ENCODE measurements at regions not wholly inside any gene's neighbourhood (a gene's known extent, or its start where the extent isn't known, plus 50 kb on each side); places are given as distances from the start of the nearest gene placed in this dataset.

- Histone ChIP-seq H3K4me1 (ENCODE audit: control insufficient read depth, insufficient read depth, low read length) (no peaks in the 10 kb centered on the region), H3K27ac (ENCODE audit: insufficient read depth, low read depth, low read length, poor library complexity, severe bottlenecking) (no peak overlapping the region), H3K9me3 (ENCODE audit: control insufficient read depth, low read length) (no peaks in the 10 kb centered on the region), H3K4me3 (ENCODE audit: insufficient read depth, low read depth, low read length) (no peak overlapping the region), H3K36me3 (ENCODE audit: control insufficient read depth, insufficient read depth, low read length) (no peaks in the 10 kb centered on the region), H3K27me3 (ENCODE audit: control insufficient read depth, insufficient read depth, low read length, poor library complexity, severe bottlenecking) (no peaks in the 10 kb centered on the region)
- WGBS, 2 experiments = 96% methylated on average over 3 of the region's 3 CpGs
Measured at GRCh38 chr3:78405745-78406144, 1362.1 kb downstream of the ROBO1 start.

GRCh38 chr3:78406396-78406795 lies 1361.4 kb downstream of the ROBO1 start:
- Histone ChIP-seq H3K9me3 (ENCODE audit: control insufficient read depth, low read length) (no peaks in the 10 kb centered on the region), H3K27me3 (ENCODE audit: control insufficient read depth, insufficient read depth, low read length, poor library complexity, severe bottlenecking) (no peaks in the 10 kb centered on the region), H3K4me1 (ENCODE audit: control insufficient read depth, insufficient read depth, low read length) (no peaks in the 10 kb centered on the region), H3K36me3 (ENCODE audit: control insufficient read depth, insufficient read depth, low read length) (no peaks in the 10 kb centered on the region), H3K27ac (ENCODE audit: insufficient read depth, low read depth, low read length, poor library complexity, severe bottlenecking) (no peak overlapping the region), H3K4me3 (ENCODE audit: insufficient read depth, low read depth, low read length) (no peak overlapping the region)
- WGBS, 2 experiments = 93 to 94% methylated on average over 2 of the region's 2 CpGs

- Histone ChIP-seq H3K36me3 (ENCODE audit: control insufficient read depth, insufficient read depth, low read length) (no peaks in the 10 kb centered on the region), H3K27me3 (ENCODE audit: control insufficient read depth, insufficient read depth, low read length, poor library complexity, severe bottlenecking) (no peaks in the 10 kb centered on the region), H3K4me1 (ENCODE audit: control insufficient read depth, insufficient read depth, low read length) (no peaks in the 10 kb centered on the region), H3K4me3 (ENCODE audit: insufficient read depth, low read depth, low read length) (no peak overlapping the region), H3K27ac (ENCODE audit: insufficient read depth, low read depth, low read length, poor library complexity, severe bottlenecking) (no peak overlapping the region), H3K9me3 (ENCODE audit: control insufficient read depth, low read length) (no peaks in the 10 kb centered on the region)
- WGBS, 2 experiments = 100% methylated on average over 2 of the region's 2 CpGs
Measured at GRCh38 chr3:78410077-78410476, 1357.7 kb downstream of the ROBO1 start.

GRCh38 chr3:78414261-78414660 lies 1353.5 kb downstream of the ROBO1 start:
- Histone ChIP-seq H3K36me3 (ENCODE audit: control insufficient read depth, insufficient read depth, low read length) (no peaks in the 10 kb centered on the region), H3K27ac (ENCODE audit: insufficient read depth, low read depth, low read length, poor library complexity, severe bottlenecking) (no peak overlapping the region), H3K9me3 (ENCODE audit: control insufficient read depth, low read length) (no peaks in the 10 kb centered on the region), H3K27me3 (ENCODE audit: control insufficient read depth, insufficient read depth, low read length, poor library complexity, severe bottlenecking) (no peaks in the 10 kb centered on the region), H3K4me3 (ENCODE audit: insufficient read depth, low read depth, low read length) (no peak overlapping the region), H3K4me1 (ENCODE audit: control insufficient read depth, insufficient read depth, low read length) (no peaks in the 10 kb centered on the region)
- WGBS, 2 experiments = 86 to 100% methylated on average over 1 to 2 of the region's 2 CpGs

GRCh38 chr3:78420611-78421010 lies 1347.2 kb downstream of the ROBO1 start:
- no peaks in the 10 kb centered on the region for H3K27me3 ChIP-seq (ENCODE audit: control insufficient read depth, insufficient read depth, low read length, poor library complexity, severe bottlenecking)
- H3K4me3 ChIP-seq (ENCODE audit: insufficient read depth, low read depth, low read length) = no peak overlapping the region
- H3K9me3 ChIP-seq (ENCODE audit: control insufficient read depth, low read length) = no peaks in the 10 kb centered on the region
- no peaks in the 10 kb centered on the region for H3K36me3 ChIP-seq (ENCODE audit: control insufficient read depth, insufficient read depth, low read length)
- no peak overlapping the region for H3K27ac ChIP-seq (ENCODE audit: insufficient read depth, low read depth, low read length, poor library complexity, severe bottlenecking)
- H3K4me1 ChIP-seq (ENCODE audit: control insufficient read depth, insufficient read depth, low read length) = no peaks in the 10 kb centered on the region

- Histone ChIP-seq H3K27me3 (ENCODE audit: control insufficient read depth, insufficient read depth, low read length, poor library complexity, severe bottlenecking) (no peaks in the 10 kb centered on the region), H3K36me3 (ENCODE audit: control insufficient read depth, insufficient read depth, low read length) (no peaks in the 10 kb centered on the region), H3K9me3 (ENCODE audit: control insufficient read depth, low read length) (no peaks in the 10 kb centered on the region), H3K4me3 (ENCODE audit: insufficient read depth, low read depth, low read length) (no peak overlapping the region), H3K4me1 (ENCODE audit: control insufficient read depth, insufficient read depth, low read length) (no peaks in the 10 kb centered on the region), H3K27ac (ENCODE audit: insufficient read depth, low read depth, low read length, poor library complexity, severe bottlenecking) (no peak overlapping the region)
- 93 to 100% methylated on average over 5 of the region's 7 CpGs for WGBS, 2 experiments
Measured at GRCh38 chr3:78421247-78421966, 1346.4 kb downstream of the ROBO1 start.

- no peaks in the 10 kb centered on the region for H3K27me3 ChIP-seq (ENCODE audit: control insufficient read depth, insufficient read depth, low read length, poor library complexity, severe bottlenecking)
- no peaks in the 10 kb centered on the region for H3K9me3 ChIP-seq (ENCODE audit: control insufficient read depth, low read length)
- no peaks in the 10 kb centered on the region for H3K36me3 ChIP-seq (ENCODE audit: control insufficient read depth, insufficient read depth, low read length)
- no peaks in the 10 kb centered on the region for H3K4me1 ChIP-seq (ENCODE audit: control insufficient read depth, insufficient read depth, low read length)
- no peak overlapping the region for H3K4me3 ChIP-seq (ENCODE audit: insufficient read depth, low read depth, low read length)
- no peak overlapping the region for H3K27ac ChIP-seq (ENCODE audit: insufficient read depth, low read depth, low read length, poor library complexity, severe bottlenecking)
- 80% methylated on average over 1 of the region's 1 CpG; no CpG with 5 or more reads in 1 of the 2 experiments for WGBS, 2 experiments
Measured at GRCh38 chr3:78424656-78425055, 1343.1 kb downstream of the ROBO1 start.

GRCh38 chr3:78426454-78426853 lies 1341.3 kb downstream of the ROBO1 start:
- H3K27ac ChIP-seq (ENCODE audit: insufficient read depth, low read depth, low read length, poor library complexity, severe bottlenecking) = no peak overlapping the region
- no peaks in the 10 kb centered on the region for H3K27me3 ChIP-seq (ENCODE audit: control insufficient read depth, insufficient read depth, low read length, poor library complexity, severe bottlenecking)
- no peaks in the 10 kb centered on the region for H3K36me3 ChIP-seq (ENCODE audit: control insufficient read depth, insufficient read depth, low read length)
- no peaks in the 10 kb centered on the region for H3K9me3 ChIP-seq (ENCODE audit: control insufficient read depth, low read length)
- no peaks in the 10 kb centered on the region for H3K4me1 ChIP-seq (ENCODE audit: control insufficient read depth, insufficient read depth, low read length)
- H3K4me3 ChIP-seq (ENCODE audit: insufficient read depth, low read depth, low read length) = no peak overlapping the region
- WGBS, 2 experiments = 100% methylated on average over 1 of the region's 1 CpG; no CpG with 5 or more reads in 1 of the 2 experiments

- no peaks in the 10 kb centered on the region for H3K4me1 ChIP-seq (ENCODE audit: control insufficient read depth, insufficient read depth, low read length)
- H3K36me3 ChIP-seq (ENCODE audit: control insufficient read depth, insufficient read depth, low read length) = no peaks in the 10 kb centered on the region
- H3K27ac ChIP-seq (ENCODE audit: insufficient read depth, low read depth, low read length, poor library complexity, severe bottlenecking) = no peak overlapping the region
- H3K9me3 ChIP-seq (ENCODE audit: control insufficient read depth, low read length) = no peaks in the 10 kb centered on the region
- no peaks in the 10 kb centered on the region for H3K27me3 ChIP-seq (ENCODE audit: control insufficient read depth, insufficient read depth, low read length, poor library complexity, severe bottlenecking)
- no peak overlapping the region for H3K4me3 ChIP-seq (ENCODE audit: insufficient read depth, low read depth, low read length)
Measured at GRCh38 chr3:78427303-78427702, 1340.5 kb downstream of the ROBO1 start.

GRCh38 chr3:78430741-78431140 lies 1337.1 kb downstream of the ROBO1 start:
- no peaks in the 10 kb centered on the region for H3K4me1 ChIP-seq (ENCODE audit: control insufficient read depth, insufficient read depth, low read length)
- no peaks in the 10 kb centered on the region for H3K27me3 ChIP-seq (ENCODE audit: control insufficient read depth, insufficient read depth, low read length, poor library complexity, severe bottlenecking)
- no peaks in the 10 kb centered on the region for H3K9me3 ChIP-seq (ENCODE audit: control insufficient read depth, low read length)
- no peak overlapping the region for H3K4me3 ChIP-seq (ENCODE audit: insufficient read depth, low read depth, low read length)
- H3K36me3 ChIP-seq (ENCODE audit: control insufficient read depth, insufficient read depth, low read length) = no peaks in the 10 kb centered on the region
- no peak overlapping the region for H3K27ac ChIP-seq (ENCODE audit: insufficient read depth, low read depth, low read length, poor library complexity, severe bottlenecking)
- no CpG with 5 or more reads among the region's 1 CpG for WGBS, 2 experiments

GRCh38 chr3:78434801-78435200 lies 1333.0 kb downstream of the ROBO1 start:
- no peak overlapping the region for H3K4me3 ChIP-seq (ENCODE audit: insufficient read depth, low read depth, low read length)
- no peaks in the 10 kb centered on the region for H3K9me3 ChIP-seq (ENCODE audit: control insufficient read depth, low read length)
- H3K27me3 ChIP-seq (ENCODE audit: control insufficient read depth, insufficient read depth, low read length, poor library complexity, severe bottlenecking) = no peaks in the 10 kb centered on the region
- no peaks in the 10 kb centered on the region for H3K4me1 ChIP-seq (ENCODE audit: control insufficient read depth, insufficient read depth, low read length)
- H3K36me3 ChIP-seq (ENCODE audit: control insufficient read depth, insufficient read depth, low read length) = no peaks in the 10 kb centered on the region
- H3K27ac ChIP-seq (ENCODE audit: insufficient read depth, low read depth, low read length, poor library complexity, severe bottlenecking) = no peak overlapping the region
- 98 to 99% methylated on average over 3 of the region's 3 CpGs for WGBS, 2 experiments

Data from ectodermal cell (in vitro differentiated cells).